NB4 (cell line): ENCODE measurements at regions not wholly inside any gene's neighbourhood (a gene's known extent, or its start where the extent isn't known, plus 50 kb on each side); places are given as distances from the start of the nearest gene placed in this dataset.

Source experiments
- CTCF ChIP-seq: IDR thresholded peaks from one replicate; pipeline ENCODE4 v1.5.1; 2012; ENCODE audit warnings: low read depth, low read length
- MYC ChIP-seq: IDR thresholded peaks from 2 replicates; pipeline ENCODE4 v1.6.1; 2011; ENCODE audit warnings: low read depth, low read length
- POLR2A ChIP-seq: IDR thresholded peaks from 2 replicates; pipeline ENCODE4 v1.6.1; 2011; ENCODE audit warnings: mild to moderate bottlenecking; ENCODE audit not compliant: insufficient read length; ENCODE audit errors: extremely low read depth

DNA sequence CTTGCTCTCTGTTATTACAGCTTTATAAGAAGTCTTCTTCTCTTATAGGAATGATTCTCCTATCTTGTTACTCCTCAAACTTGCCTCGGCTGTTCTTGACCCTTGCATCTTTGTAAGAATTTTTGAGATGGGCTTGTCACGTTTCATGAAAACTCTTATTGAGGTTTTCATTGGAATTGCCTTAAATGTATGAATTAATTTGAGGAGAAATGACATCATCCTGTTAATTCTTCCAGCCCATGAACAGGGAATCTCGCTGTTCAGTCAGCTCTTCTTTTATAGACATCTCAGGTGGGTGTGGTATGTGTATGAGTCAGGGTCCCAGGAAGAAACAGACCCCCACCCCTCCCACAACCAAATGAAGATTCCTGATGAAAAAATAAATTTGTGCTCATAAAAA is 107.1 kb upstream of the MYL2 start:
- TF ChIP-seq CTCF (no peak), POLR2A (no peak), MYC (no peak)
